HCT116 (cell line): ENCODE measurements at regions not wholly inside any gene's neighbourhood (a gene's known extent, or its start where the extent isn't known, plus 50 kb on each side); places are given as distances from the start of the nearest gene placed in this dataset.

ENCODE experiments used
- ATAC-seq: fragments of 200-7000 bp; cut with Tn5 transposase; 2 replicates; pipeline ENCODE4 v1.9.1; 2020; ENCODE audit warnings: mild to moderate bottlenecking, moderate library complexity
- BruUV-seq: library from RNA; stranded (reverse); fragments of 400-500 nt; replicated peaks from 2 replicates; lab custom pipeline; 2021; lab: Mats Ljungman, UMichigan
- CTCF ChIA-PET: fragments of 300-600 bp; sonication (Branson Sonifier 250); formaldehyde crosslinking; loops from one replicate; lab custom pipeline; 2021; ENCODE audit warnings: antibody characterized with exemption; lab: Charles Lee
- POLR2A ChIA-PET: fragments of 300-600, 350-600 bp; sonication (Branson Sonifier 250); formaldehyde crosslinking; loops from one replicate; lab custom pipeline; 2021; ENCODE audit warnings: antibody characterized with exemption; lab: Charles Lee
- RAD21 ChIA-PET, 2 experiments: fragments of 300-600 bp; sonication (Branson Sonifier 250); formaldehyde crosslinking; loops; one replicate each; lab custom pipeline; 2023; ENCODE audit warnings: low total read pairs in 2 of 2; ENCODE audit not compliant: uncharacterized antibody in 2 of 2, unreplicated experiment in 2 of 2, low non-redundant PET in 1 of 2; lab: Charles Lee
- DNase-seq: peaks from one replicate; pipeline ENCODE4 v3.0.0-alpha.2; 2010; ENCODE audit warnings: low read depth, low spot score
- H2AFZ ChIP-seq: fragments of 200-600 bp; shearing (Covaris generic), sonication (generic); 2 replicates; pipeline ENCODE4 v1.6.1; 2017; ENCODE audit warnings: low read depth, mixed run types, mixed read lengths, antibody characterized with exemption, low read length; ENCODE audit not compliant: poor library complexity, severe bottlenecking
- H3K27ac ChIP-seq: 2 replicates; pipeline ENCODE4 v1.5.1; 2012; ENCODE audit warnings: low read depth, low read length
- H3K27me3 ChIP-seq: fragments of 200-600 bp; sonication (generic); 2 replicates; pipeline ENCODE4 v1.6.1; 2016; ENCODE audit warnings: mixed run types, low read length, mixed read lengths; ENCODE audit not compliant: insufficient read depth
- H3K36me3 ChIP-seq, 2 experiments: fragments of 200-500 bp in 1 of 2; fragments of 200-600 bp in 1 of 2; sonication (Bioruptor generic) in 1 of 2; sonication (generic) in 1 of 2; 2 replicates each; pipeline versions ENCODE4 v1.5.1 to v1.6.1; 2014 to 2016; ENCODE audit warnings: low read length in 2 of 2, inconsistent platforms in 1 of 2, mixed read lengths in 1 of 2, mixed run types in 1 of 2; ENCODE audit not compliant: insufficient read depth in 2 of 2, control insufficient read depth in 1 of 2
- H3K4me1 ChIP-seq, 2 experiments: fragments of 200-600 bp in 1 of 2; sonication (generic) in 1 of 2; 2 replicates each; pipeline versions ENCODE4 v1.5.1 to v1.6.1; 2012 to 2017; ENCODE audit warnings: low read length in 2 of 2, inconsistent platforms in 1 of 2, mild to moderate bottlenecking in 1 of 2, mixed read lengths in 1 of 2, mixed run types in 1 of 2, moderate library complexity in 1 of 2; ENCODE audit not compliant: insufficient read depth in 2 of 2, control insufficient read depth in 1 of 2
- H3K4me2 ChIP-seq: fragments of 200-600 bp; sonication (generic); 2 replicates; pipeline ENCODE4 v1.6.1; 2017; ENCODE audit warnings: mixed run types, low read length, mixed read lengths
- H3K4me3 ChIP-seq, 2 experiments: fragments of 200-600 bp in 1 of 2; sonication (generic) in 1 of 2; replicated peaks in 1 of 2; 2 replicates each; pipeline ENCODE4 v1.5.1; 2011 to 2016; ENCODE audit warnings: low read length in 2 of 2, control low read depth in 1 of 2, low read depth in 1 of 2, mild to moderate bottlenecking in 1 of 2, mixed read lengths in 1 of 2, mixed run types in 1 of 2
- H3K79me2 ChIP-seq: fragments of 200-600 bp; sonication (generic); 2 replicates; pipeline ENCODE4 v1.6.1; 2017; ENCODE audit warnings: mild to moderate bottlenecking, mixed run types, low read length, moderate library complexity, mixed read lengths; ENCODE audit not compliant: insufficient read depth
- H3K9ac ChIP-seq: fragments of 200-600 bp; sonication (generic); 2 replicates; pipeline ENCODE4 v1.6.1; 2016; ENCODE audit warnings: low read length, mixed read lengths
- H3K9me2 ChIP-seq: fragments of 200-600 bp; sonication (generic), shearing (Covaris generic); 2 replicates; pipeline ENCODE4 v1.6.1; 2017; ENCODE audit warnings: mixed run types, mild to moderate bottlenecking, moderate library complexity; ENCODE audit not compliant: insufficient read depth
- H3K9me3 ChIP-seq, 2 experiments: fragments of 200-500 bp in 1 of 2; fragments of 200-600 bp in 1 of 2; sonication (Bioruptor generic) in 1 of 2; sonication (generic) in 1 of 2; 2 replicates each; pipeline ENCODE4 v1.6.1; 2014 to 2017; ENCODE audit warnings: low read length in 2 of 2, mixed read lengths in 2 of 2, inconsistent platforms in 1 of 2, low read depth in 1 of 2, mild to moderate bottlenecking in 1 of 2, mixed run types in 1 of 2, moderate library complexity in 1 of 2; ENCODE audit not compliant: control insufficient read depth in 1 of 2, insufficient read depth in 1 of 2
- H4K20me1 ChIP-seq: fragments of 200-600 bp; sonication (generic), shearing (Covaris generic); 2 replicates; pipeline ENCODE4 v1.6.1; 2017; ENCODE audit warnings: mixed run types, mild to moderate bottlenecking, moderate library complexity; ENCODE audit not compliant: insufficient read depth
- CEBPB ChIP-seq: IDR thresholded peaks from 2 replicates; pipeline ENCODE4 v1.6.1; 2012; ENCODE audit warnings: low read depth
- JUND ChIP-seq: IDR thresholded peaks from 2 replicates; pipeline ENCODE4 v1.6.1; 2012
- intact Hi-C: fragments of 100-400 bp; cut with micrococcal nuclease; formaldehyde crosslinking; loops from 2 replicates; pipeline ENCODE4 v1.10.0; 2022

DNA sequence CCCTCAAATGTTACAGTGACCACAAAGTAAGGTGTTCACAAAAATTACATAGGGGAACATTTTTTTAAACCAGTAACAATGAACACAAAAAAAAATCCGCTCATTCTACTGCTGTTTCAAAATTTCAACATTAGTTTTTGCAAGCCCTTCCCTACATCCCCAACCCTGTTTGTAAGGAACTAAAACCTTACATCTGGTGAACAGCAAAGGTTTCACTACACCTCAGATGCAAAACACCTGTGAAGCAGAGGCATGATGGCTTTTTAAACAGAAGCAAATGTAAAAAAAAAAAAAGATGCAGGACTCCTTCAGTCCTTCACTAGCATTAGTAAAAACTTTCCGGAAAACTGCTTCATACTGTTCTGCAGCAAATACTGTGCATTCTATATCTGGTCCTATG is 50.0 kb upstream of the API5 start:
- Histone ChIP-seq H3K9me2 (no peaks in the 10 kb centered on the region), H3K4me2 (no peak overlapping the region), H3K4me1 (no peaks in the 10 kb centered on the region), H3K27me3 (no peaks in the 10 kb centered on the region), H3K36me3 (no peaks in the 10 kb centered on the region), H3K9ac (no peak overlapping the region), H3K9me3 (no peaks in the 10 kb centered on the region), H2AFZ (no peak overlapping the region), H3K27ac (no peak overlapping the region), H3K4me3 (no peak overlapping the region), H4K20me1 (no peaks in the 10 kb centered on the region), H3K79me2 (no peaks in the 10 kb centered on the region)
- BruUV-seq: no TSS peak
- DNase-seq (no peak), ATAC-seq (no peak)
- TF ChIP-seq CEBPB (no peak), JUND (no peak)
- intact Hi-C loops: no loop called here
- ChIA-PET POLR2A (no interaction called here), CTCF (no interaction called here), RAD21 (no interaction called here)
